Renal pelvis (tissue), 1 donor: ENCODE measurements at regions not wholly inside any gene's neighbourhood (a gene's known extent, or its start where the extent isn't known, plus 50 kb on each side); places are given as distances from the start of the nearest gene placed in this dataset.
"Not testable (repeated sequence)": the region's sequence is repeated elsewhere in the genome, so short reads cannot be mapped to it uniquely, and the experiment has no call there.

Experiments
- DNase-seq: peaks from one replicate; pipeline ENCODE4 v3.0.0-alpha.2; 2013

DNA sequence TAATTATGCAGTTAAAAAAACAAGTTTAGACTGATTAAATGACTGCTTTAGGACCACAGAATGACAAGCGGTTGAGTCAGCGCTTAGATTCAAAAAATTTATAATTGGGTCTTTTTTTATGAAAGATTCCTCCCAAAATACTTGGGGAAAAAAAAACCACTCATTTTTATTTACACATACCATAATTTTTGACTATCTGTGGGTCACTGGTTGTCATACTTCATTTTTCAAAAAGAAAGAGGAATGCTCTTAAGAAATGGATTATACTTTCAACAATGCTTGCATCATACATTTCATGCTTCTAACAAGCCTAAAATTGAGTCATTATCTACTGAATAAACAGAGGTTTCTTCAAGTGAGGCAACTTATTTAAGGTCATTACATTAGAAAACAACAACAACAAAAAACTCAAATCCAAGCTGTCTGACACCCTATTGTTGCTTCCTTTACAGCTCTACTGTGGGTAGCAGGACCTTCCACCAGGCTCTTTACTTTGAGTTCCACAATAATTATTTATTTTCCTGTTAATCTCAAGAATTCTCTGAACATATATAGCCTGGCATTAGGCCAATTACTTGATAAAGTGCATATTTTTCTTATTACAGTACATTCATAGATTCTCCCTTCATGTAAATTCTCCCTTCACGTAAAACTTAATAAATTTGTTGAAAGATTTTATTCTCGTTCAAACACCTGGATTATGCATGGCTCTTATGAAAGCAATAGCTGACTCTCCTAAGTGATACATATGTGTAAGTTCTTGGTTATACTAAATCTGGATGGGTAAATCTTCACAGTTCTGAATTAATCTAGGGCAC is 445.5 kb downstream of the PCDH10 start:
- DNase-seq: no peak

DNA sequence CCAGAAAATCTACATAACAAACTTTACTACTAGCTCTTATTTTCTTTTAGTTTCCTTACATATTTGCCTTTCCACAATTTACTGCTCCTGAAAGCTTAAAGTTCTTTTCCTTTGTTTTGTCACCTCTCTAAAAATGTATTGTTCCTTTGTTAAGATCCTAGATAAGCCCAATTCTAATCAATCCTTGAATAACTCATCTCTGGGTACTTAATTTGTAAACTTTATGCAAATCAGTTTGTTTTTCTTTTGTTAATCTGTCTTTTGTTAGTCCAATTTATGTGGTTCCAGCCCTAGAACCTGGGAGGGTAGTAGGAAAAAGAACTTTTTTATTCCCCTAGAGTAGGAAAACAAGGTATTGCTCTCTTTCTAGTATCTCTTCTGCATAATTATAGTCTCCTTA is 444.7 kb downstream of the PCDH10 start:
- DNase-seq: no peak

- DNase-seq: no peak
Observed at GRCh38 chr4:133592591-133592990, 443.5 kb downstream of the PCDH10 start.

DNA sequence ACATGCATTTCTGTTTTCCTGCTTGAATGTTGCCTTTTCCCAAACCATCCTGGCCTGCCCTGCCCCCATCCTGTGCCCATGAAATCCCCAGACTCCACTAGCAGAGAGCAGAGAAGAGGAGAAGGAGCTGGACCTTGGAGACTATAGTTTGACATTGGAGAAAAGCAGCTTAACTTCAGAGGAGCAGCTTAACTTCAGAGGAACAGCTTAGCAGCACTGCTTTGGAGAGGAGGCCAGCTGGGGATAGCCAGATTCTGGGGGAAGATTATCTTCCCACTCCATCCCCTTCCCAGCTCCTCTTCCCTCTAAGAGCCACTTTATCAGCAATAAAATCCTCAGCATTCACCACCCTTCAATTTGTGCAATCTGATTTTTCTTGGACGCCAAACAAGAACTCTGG is 443.0 kb downstream of the PCDH10 start:
- DNase-seq: no peak

GRCh38 chr4:133588306-133588705 is 439.2 kb downstream of the PCDH10 start:
- DNase-seq: no peak

GRCh38 chr4:133585323-133585722 is 436.2 kb downstream of the PCDH10 start:
- DNase-seq: no peak

DNA sequence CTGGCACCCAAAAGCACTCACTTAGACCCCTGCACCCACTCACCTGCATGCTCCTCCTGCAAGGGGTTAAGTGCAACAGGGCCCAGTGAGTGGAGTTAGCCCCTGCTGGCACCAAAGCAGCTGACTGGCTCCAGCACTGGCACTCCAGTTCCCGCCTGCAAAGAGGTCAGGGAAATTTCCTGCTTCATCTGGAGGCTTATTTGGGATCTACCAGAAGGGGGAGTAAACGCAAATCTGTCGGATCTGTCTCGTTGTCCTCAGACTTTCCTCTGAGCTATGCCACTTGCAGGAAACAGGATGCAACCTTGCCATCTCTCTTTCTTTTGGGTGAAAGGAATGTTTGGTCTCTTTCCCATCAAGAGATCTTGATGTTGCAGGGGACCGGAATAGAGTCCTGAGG is 435.6 kb downstream of the PCDH10 start:
- DNase-seq: no peak

DNA sequence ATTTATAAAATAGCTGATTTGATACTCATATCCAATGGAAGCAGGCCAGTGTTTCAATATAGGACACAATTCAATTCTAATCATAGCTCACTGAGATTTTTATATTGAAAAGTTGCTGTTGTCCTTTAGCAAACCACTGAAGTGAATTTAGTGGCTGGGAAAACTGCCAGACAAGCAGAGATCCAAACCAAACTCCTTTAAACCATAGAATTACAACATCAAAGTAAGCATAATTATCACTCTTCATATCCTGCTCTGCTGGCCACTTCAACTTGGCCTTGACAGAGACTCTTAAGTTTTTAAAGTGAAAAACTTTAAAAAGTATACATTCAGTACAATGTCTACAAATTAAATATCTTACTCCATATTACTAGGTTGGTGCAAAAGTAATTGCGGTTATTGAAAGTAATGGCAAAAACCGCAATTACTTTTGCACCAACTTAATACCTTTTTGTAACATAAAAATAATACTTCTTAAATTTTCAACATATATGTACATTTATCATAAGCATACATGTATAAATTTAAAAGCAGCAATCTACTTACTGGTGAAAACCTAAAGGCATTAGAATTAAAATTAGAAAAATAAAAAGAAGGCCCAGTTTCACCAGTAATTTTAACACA is 433.0 kb downstream of the PCDH10 start:
- no peak for DNase-seq

- no peak for DNase-seq
Observed at GRCh38 chr4:133574248-133574647, 425.2 kb downstream of the PCDH10 start.

- peak; percentile 56 for DNase-seq
Observed at GRCh38 chr4:133565379-133565778, 416.3 kb downstream of the PCDH10 start.

- no peak for DNase-seq
Observed at GRCh38 chr4:133559987-133560386, 410.9 kb downstream of the PCDH10 start.

GRCh38 chr4:133555671-133556070 is 406.6 kb downstream of the PCDH10 start:
- no peak for DNase-seq

DNA sequence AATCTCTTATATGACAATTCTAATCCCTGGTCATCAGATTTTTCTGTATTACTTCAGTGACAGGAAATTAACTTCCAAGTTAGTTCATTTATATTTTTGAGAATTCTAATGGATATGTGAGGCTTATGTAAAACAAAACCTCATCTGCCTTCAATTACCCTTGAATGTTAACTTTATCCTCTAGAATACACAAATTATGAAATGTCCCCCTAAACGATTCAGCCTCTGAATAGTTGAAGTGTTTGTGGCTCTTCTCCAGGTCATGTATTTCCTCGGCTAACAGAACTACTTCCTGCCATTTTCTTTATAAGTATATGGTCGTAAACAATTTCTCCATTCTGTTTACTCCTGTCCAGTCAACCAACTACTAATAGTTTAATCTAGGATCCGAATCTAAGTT is 401.3 kb downstream of the PCDH10 start:
- no peak for DNase-seq

GRCh38 chr4:133544097-133544496 is 395.0 kb downstream of the PCDH10 start:
- no peak for DNase-seq

DNA sequence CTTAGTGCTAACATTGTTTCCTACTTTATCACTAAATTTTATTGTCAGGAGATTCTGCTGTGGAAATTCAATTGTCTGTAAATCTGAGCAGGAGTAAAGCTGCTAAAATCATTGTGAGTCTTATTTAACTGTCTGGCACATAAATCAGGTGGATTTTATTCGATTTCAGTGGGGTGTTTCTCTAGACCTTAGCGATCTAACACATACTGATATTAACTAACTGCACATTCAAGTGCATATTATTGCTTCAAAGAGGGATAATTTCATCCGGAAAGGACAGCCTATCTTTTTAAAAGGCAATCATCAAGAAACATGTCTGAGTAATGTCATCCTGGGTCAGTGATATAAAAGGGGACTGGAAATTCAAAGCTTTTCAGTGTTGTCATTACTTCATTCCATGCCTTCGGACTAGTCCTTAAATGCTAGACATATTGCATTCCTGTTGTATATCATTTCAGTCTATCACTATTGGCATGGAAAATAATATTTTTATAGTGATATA is 388.7 kb downstream of the PCDH10 start:
- peak; percentile 1 for DNase-seq

DNA sequence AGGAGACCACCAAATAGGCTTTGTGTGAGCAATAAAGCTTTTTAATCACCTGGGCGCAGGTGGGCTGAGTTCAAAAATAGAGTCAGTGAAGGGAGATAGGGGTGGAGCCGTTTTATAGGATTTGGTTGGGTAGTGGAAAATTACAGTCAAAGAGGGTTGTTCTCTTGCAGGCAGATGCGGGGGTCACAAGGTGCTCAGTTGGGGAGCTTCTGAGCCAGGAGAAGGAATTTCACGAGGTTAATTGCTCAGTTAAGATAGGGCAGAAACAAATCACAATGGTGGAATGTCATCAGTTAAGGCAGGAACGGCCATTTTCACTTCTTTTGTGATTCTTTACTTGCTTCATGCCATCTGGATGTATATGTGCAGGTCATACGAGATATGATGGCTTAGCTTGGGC is 385.1 kb downstream of the PCDH10 start:
- not testable (repeated sequence) for DNase-seq

DNA sequence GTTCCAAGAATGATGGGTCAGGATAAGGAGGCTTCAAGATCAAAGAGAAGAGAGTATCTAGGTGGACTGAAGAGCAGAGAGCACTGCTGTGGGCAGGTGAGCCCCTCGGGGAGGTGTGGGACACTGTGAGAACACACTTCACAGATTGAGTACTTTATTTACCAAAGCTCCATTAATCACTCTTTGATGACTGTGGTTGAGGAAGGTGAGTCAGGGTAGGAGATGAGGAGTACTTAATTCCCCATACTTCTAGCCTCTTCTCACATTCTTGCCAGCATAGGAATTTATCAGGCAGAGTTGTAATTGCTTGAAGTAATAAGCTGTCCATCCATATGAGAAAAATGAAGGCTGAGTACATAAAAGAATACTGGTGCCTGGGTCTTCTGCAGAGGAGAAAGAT is 375.3 kb downstream of the PCDH10 start:
- no peak for DNase-seq

DNA sequence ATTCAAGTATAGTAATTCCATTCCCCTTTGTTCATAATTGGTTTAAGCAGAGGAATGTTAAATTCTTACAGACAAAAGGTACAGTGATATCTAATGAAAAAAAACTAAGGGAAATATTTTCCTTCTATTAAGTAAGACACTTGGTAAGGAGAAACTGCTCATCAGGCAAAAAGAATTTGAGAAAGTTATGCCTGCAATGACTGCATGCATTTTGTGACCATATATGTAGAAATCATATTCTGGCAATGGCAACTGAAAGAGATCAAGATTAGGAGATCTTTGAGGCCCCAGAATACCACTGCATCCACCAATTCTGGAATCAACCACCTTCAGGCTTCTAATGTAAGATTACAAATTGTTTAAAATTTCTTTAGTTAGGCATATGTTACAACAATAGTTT is 364.8 kb downstream of the PCDH10 start:
- DNase-seq: no peak

DNA sequence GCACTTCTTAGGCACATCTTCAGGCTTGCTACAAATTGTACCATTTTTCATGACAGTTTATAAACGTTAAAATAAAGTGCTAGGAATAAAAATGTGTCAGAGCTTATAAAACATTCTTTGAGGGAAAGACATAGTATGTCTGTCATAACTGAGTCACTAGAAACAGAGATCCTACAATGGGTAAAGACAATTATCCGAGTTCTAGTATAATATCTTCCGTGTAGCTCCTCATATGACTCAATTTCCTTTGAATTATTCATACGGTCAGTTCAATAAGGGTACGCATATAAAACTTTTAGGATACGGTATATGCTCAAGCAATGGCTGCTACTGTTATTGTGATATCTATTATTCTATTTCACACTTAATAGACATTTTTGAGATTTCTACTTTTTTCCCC is 349.1 kb downstream of the PCDH10 start:
- no peak for DNase-seq

- DNase-seq: no peak
Observed at GRCh38 chr4:133493776-133494175, 344.7 kb downstream of the PCDH10 start.

- DNase-seq: no peak
Observed at GRCh38 chr4:133493241-133493640, 344.1 kb downstream of the PCDH10 start.

DNA sequence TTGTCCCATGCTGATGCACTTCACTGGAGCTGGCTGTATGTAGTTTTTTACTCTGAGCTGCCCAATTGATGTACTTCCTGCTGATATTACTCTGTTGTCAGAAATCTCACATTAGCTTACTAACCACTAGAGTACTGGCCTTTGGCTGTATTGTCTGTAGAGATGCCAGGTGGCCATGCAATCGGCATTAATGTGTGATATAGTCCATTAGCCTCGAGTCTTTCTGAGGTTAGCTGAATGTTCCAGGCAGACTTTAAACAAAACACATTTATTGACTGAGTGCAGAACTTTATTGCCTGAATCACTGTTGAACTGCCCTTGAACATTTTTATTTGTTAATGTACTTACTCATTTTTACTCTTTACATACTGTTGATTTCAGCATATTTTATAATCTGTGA is 335.2 kb downstream of the PCDH10 start:
- DNase-seq: no peak

DNA sequence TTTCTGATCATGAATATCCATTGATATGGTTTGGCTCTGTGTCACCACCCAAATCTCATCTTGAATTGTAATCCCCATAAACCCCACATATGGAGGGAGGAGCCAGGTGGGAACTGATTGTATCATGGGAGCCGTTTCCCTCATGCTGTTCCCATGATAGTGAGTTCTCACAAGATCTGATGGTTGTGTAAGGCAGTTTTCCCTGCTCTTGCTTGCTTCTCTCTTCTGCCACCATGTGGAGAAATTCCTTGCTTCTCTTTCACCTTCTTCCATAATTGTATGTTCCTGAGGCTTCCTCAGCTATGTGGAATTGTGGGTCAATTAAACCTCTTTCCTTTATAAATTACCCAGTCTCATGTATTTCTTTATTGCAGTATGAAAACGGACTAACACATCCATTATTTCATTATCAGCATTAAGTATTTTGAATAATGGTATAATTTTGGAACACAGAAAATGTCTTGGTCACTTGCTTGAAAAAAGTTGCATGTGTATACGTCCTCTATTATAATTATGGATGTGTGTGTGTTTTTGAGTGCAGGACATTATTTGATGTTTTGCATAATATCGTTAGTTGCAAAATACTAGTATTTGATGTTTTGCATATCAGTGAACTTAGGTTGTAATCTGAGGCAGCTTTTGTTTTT is 334.6 kb downstream of the PCDH10 start:
- peak; percentile 15 for DNase-seq
